ENCODE measurements at regions not wholly inside any gene's neighbourhood (a gene's known extent, or its start where the extent isn't known, plus 50 kb on each side); places are given as distances from the start of the nearest gene placed in this dataset.

DNA sequence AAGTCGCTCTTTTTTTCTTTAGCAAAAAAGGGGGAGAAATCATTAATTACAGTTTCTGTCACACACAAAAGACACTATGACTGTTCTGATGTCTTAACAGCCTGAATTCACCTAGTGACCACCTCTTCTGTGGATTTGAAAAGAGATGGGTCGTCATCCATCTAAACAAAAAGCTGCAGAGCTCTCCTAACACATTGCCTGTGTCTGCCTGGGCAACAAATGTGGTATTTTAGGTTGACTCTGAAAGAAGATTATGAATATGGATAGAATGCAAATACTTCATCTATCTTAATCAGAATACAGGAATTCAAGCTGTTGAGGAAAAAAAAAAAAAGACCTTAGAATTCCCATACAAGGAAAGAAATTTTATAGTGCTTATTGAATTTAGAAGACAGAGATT, 304.4 kb upstream of the ADGRL2 start:
- TF ChIP-seq, protein P1, sequence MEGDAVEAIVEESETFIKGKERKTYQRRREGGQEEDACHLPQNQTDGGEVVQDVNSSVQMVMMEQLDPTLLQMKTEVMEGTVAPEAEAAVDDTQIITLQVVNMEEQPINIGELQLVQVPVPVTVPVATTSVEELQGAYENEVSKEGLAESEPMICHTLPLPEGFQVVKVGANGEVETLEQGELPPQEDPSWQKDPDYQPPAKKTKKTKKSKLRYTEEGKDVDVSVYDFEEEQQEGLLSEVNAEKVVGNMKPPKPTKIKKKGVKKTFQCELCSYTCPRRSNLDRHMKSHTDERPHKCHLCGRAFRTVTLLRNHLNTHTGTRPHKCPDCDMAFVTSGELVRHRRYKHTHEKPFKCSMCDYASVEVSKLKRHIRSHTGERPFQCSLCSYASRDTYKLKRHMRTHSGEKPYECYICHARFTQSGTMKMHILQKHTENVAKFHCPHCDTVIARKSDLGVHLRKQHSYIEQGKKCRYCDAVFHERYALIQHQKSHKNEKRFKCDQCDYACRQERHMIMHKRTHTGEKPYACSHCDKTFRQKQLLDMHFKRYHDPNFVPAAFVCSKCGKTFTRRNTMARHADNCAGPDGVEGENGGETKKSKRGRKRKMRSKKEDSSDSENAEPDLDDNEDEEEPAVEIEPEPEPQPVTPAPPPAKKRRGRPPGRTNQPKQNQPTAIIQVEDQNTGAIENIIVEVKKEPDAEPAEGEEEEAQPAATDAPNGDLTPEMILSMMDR (IDR thresholded peaks at IDR 0.05) = no peak
- TF ChIP-seq POLR2A (IDR thresholded peaks at IDR 0.05) = no peak
